ENCODE measurements at regions not wholly inside any gene's neighbourhood (a gene's known extent, or its start where the extent isn't known, plus 50 kb on each side); places are given as distances from the start of the nearest gene placed in this dataset.
A peak's percentile ranks its signal among the peaks of the same experiment; 100 is the strongest.

GRCh38 chr4:188263321-188263720, 124.1 kb downstream of the TRIML1 start:
- no peaks in the 10 kb centered on the region for H3K27me3 Mint-ChIP-seq (ENCODE audit: unreplicated experiment)
- H3K27ac Mint-ChIP-seq (ENCODE audit: unreplicated experiment), result peak overlapping the region; percentile 62
- DNase-seq (ENCODE audit: extremely low spot score, unreplicated experiment), result no peak
- no peak overlapping the region for H3K4me3 Mint-ChIP-seq (ENCODE audit: unreplicated experiment)
- no peak for TF ChIP-seq CTCF (IDR thresholded peaks at IDR 0.05)
- peaks cover 3% of the 10 kb centered on the region for H3K36me3 Mint-ChIP-seq (ENCODE audit: unreplicated experiment)
- H3K4me1 Mint-ChIP-seq (ENCODE audit: unreplicated experiment), result peaks cover 32% of the 10 kb centered on the region
- peaks cover 17% of the 10 kb centered on the region for H3K9me3 Mint-ChIP-seq (ENCODE audit: unreplicated experiment)

GRCh38 chr4:188266386-188266785, 127.1 kb downstream of the TRIML1 start:
- Mint-ChIP-seq H3K36me3 (ENCODE audit: unreplicated experiment) (peaks cover 3% of the 10 kb centered on the region), H3K4me3 (ENCODE audit: unreplicated experiment) (no peak overlapping the region), H3K9me3 (ENCODE audit: unreplicated experiment) (peaks cover 17% of the 10 kb centered on the region), H3K4me1 (ENCODE audit: unreplicated experiment) (peaks cover 24% of the 10 kb centered on the region), H3K27me3 (ENCODE audit: unreplicated experiment) (no peaks in the 10 kb centered on the region), H3K27ac (ENCODE audit: unreplicated experiment) (no peak overlapping the region)
- no peak for TF ChIP-seq CTCF (IDR thresholded peaks at IDR 0.05)
- DNase-seq (ENCODE audit: extremely low spot score, unreplicated experiment), result peak; percentile 34

- Mint-ChIP-seq H3K9me3 (ENCODE audit: unreplicated experiment) (peaks cover 17% of the 10 kb centered on the region), H3K4me3 (ENCODE audit: unreplicated experiment) (no peak overlapping the region), H3K36me3 (ENCODE audit: unreplicated experiment) (peaks cover 3% of the 10 kb centered on the region), H3K4me1 (ENCODE audit: unreplicated experiment) (peaks cover 12% of the 10 kb centered on the region), H3K27me3 (ENCODE audit: unreplicated experiment) (no peaks in the 10 kb centered on the region), H3K27ac (ENCODE audit: unreplicated experiment) (no peak overlapping the region)
- DNase-seq (ENCODE audit: extremely low spot score, unreplicated experiment), result peak; percentile 72
- TF ChIP-seq CTCF (IDR thresholded peaks at IDR 0.05), result no peak
Measured at GRCh38 chr4:188268131-188268908, 129.1 kb downstream of the TRIML1 start.

GRCh38 chr4:188270273-188271069, 131.2 kb downstream of the TRIML1 start:
- Mint-ChIP-seq H3K27me3 (ENCODE audit: unreplicated experiment) (no peaks in the 10 kb centered on the region), H3K4me1 (ENCODE audit: unreplicated experiment) (no peaks in the 10 kb centered on the region), H3K4me3 (ENCODE audit: unreplicated experiment) (no peak overlapping the region), H3K36me3 (ENCODE audit: unreplicated experiment) (peaks cover under 1% of the 10 kb centered on the region), H3K27ac (ENCODE audit: unreplicated experiment) (no peak overlapping the region), H3K9me3 (ENCODE audit: unreplicated experiment) (peaks cover 6% of the 10 kb centered on the region)
- no peak for TF ChIP-seq CTCF (IDR thresholded peaks at IDR 0.05)
- DNase-seq (ENCODE audit: extremely low spot score, unreplicated experiment), result no peak

- Mint-ChIP-seq H3K4me1 (ENCODE audit: unreplicated experiment) (no peaks in the 10 kb centered on the region), H3K36me3 (ENCODE audit: unreplicated experiment) (no peaks in the 10 kb centered on the region), H3K4me3 (ENCODE audit: unreplicated experiment) (no peak overlapping the region), H3K27me3 (ENCODE audit: unreplicated experiment) (no peaks in the 10 kb centered on the region), H3K27ac (ENCODE audit: unreplicated experiment) (no peak overlapping the region), H3K9me3 (ENCODE audit: unreplicated experiment) (no peaks in the 10 kb centered on the region)
- TF ChIP-seq CTCF (IDR thresholded peaks at IDR 0.05), result no peak
- DNase-seq (ENCODE audit: extremely low spot score, unreplicated experiment), result no peak
Measured at GRCh38 chr4:188275686-188276085, 136.4 kb downstream of the TRIML1 start.

Data from osteocyte (in vitro differentiated cells).